Adipocyte (in vitro differentiated cells): ENCODE measurements at regions not wholly inside any gene's neighbourhood (a gene's known extent, or its start where the extent isn't known, plus 50 kb on each side); places are given as distances from the start of the nearest gene placed in this dataset.

ENCODE experiments used
- DNase-seq: peaks from one replicate; pipeline ENCODE4 v3.0.0-alpha.2; 2015; ENCODE audit warnings: low read depth
- H3K27me3 ChIP-seq: replicated peaks from 2 replicates; pipeline ENCODE4 v1.7.0; 2013; ENCODE audit warnings: mild to moderate bottlenecking, low read length, moderate library complexity; ENCODE audit not compliant: control insufficient read depth, insufficient read depth
- H3K36me3 ChIP-seq: 2 replicates; pipeline ENCODE4 v1.7.0; 2013; ENCODE audit warnings: low read length, mild to moderate bottlenecking, moderate library complexity; ENCODE audit not compliant: control insufficient read depth, insufficient read depth, severe bottlenecking
- H3K4me1 ChIP-seq: 2 replicates; pipeline ENCODE4 v1.7.0; 2013; ENCODE audit warnings: mild to moderate bottlenecking, low read length, moderate library complexity; ENCODE audit not compliant: control insufficient read depth, insufficient read depth
- H3K4me3 ChIP-seq: 2 replicates; pipeline ENCODE4 v1.7.0; 2013; ENCODE audit warnings: mild to moderate bottlenecking, low read length, moderate library complexity
- H3K9ac ChIP-seq: 2 replicates; pipeline ENCODE4 v1.7.0; 2013; ENCODE audit warnings: mild to moderate bottlenecking, low read length, moderate library complexity
- H3K9me3 ChIP-seq: 2 replicates; pipeline ENCODE4 v1.7.0; 2013; ENCODE audit warnings: mild to moderate bottlenecking, low read length, moderate library complexity; ENCODE audit not compliant: control insufficient read depth

GRCh38 chrX:111007238-111007637, 88.8 kb upstream of the PAK3 start:
- DNase-seq, result no peak
- Histone ChIP-seq H3K9me3 (peaks cover 5% of the 10 kb centered on the region), H3K9ac (no peak overlapping the region), H3K4me3 (no peak overlapping the region), H3K36me3 (no peaks in the 10 kb centered on the region), H3K4me1 (peaks cover 5% of the 10 kb centered on the region), H3K27me3 (peaks cover 70% of the 10 kb centered on the region)

GRCh38 chrX:111006116-111006515, 89.9 kb upstream of the PAK3 start:
- H3K4me3 ChIP-seq, result no peak overlapping the region
- no peak for DNase-seq
- H3K4me1 ChIP-seq, result peaks cover 5% of the 10 kb centered on the region
- peaks cover 5% of the 10 kb centered on the region for H3K9me3 ChIP-seq
- H3K36me3 ChIP-seq, result no peaks in the 10 kb centered on the region
- H3K27me3 ChIP-seq, result peaks cover 70% of the 10 kb centered on the region
- no peak overlapping the region for H3K9ac ChIP-seq

GRCh38 chrX:111005166-111005565, 90.8 kb upstream of the PAK3 start:
- H3K4me3 ChIP-seq, result no peak overlapping the region
- peaks cover 5% of the 10 kb centered on the region for H3K4me1 ChIP-seq
- H3K27me3 ChIP-seq, result peaks cover 71% of the 10 kb centered on the region
- no peak overlapping the region for H3K9ac ChIP-seq
- H3K9me3 ChIP-seq, result peaks cover 2% of the 10 kb centered on the region
- no peaks in the 10 kb centered on the region for H3K36me3 ChIP-seq
- no peak for DNase-seq

DNA sequence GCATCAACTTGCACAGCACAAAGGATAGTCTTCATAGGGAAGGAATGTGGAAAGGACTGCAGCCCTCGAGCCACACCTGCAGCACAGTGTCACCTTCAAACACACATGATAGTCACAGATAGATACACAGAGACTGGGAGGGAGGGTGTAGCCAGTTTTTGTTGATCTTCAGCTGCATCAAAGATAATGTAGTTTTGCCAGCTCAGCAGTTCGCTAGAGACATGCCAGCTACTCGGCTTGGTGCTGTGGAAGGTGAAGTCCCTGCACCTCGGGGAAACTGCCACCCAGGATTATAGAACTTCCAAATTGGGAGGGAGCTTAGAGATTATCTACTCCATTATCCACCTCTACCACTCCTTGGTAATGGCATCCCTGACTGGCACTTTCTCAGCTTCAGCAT, 92.9 kb upstream of the PAK3 start:
- no peak for DNase-seq
- H3K4me3 ChIP-seq, result no peak overlapping the region
- peaks cover 55% of the 10 kb centered on the region for H3K27me3 ChIP-seq
- peaks cover 5% of the 10 kb centered on the region for H3K4me1 ChIP-seq
- no peak overlapping the region for H3K9ac ChIP-seq
- H3K36me3 ChIP-seq, result no peaks in the 10 kb centered on the region
- peaks cover 5% of the 10 kb centered on the region for H3K9me3 ChIP-seq

DNA sequence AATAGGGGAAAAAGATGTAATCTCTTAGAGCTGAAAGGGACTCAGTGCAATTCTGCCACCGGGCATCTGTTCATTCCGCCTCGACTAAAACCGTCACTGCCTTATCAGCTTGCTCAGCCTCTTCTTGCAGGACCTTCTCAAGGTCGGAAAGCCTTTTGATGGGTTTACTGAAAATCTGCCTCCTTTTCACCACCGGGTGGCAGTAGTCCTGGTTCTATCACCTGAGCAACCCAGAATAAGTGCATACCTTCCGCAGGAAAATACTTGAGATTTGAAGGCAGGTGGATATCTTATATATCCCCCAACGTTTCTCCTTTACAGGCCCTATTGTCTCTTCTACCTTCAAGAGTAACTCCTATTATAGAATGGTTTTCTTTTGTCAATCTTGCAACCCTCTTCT, 103.4 kb upstream of the PAK3 start:
- no peak overlapping the region for H3K9ac ChIP-seq
- peak; percentile 36 for DNase-seq

DNA sequence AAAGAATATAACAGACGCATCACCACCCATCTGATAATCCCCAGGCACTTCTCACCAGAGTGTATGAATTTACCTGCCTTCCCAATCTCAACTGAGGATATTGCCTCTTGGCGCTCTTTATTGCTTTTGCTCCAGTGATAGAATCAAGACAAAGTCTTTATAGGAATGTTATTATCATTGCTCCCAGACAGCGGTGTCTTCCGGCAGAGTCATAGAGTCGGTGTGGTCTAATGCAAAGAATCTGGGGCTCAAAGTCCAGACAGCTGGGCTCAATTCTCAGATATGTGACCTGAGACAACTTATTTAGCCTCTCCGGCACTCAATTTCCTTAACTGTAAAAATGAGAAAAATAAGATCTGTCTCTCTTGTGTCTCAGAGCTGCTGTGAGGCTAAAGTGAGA, 106.1 kb upstream of the PAK3 start:
- peaks cover 69% of the 10 kb centered on the region for H3K27me3 ChIP-seq
- no peak overlapping the region for H3K9ac ChIP-seq
- H3K4me1 ChIP-seq, result no peaks in the 10 kb centered on the region
- H3K36me3 ChIP-seq, result no peaks in the 10 kb centered on the region
- H3K9me3 ChIP-seq, result no peaks in the 10 kb centered on the region
- DNase-seq, result no peak
- no peak overlapping the region for H3K4me3 ChIP-seq

More for the DNA sequence above, 103.4 kb upstream of the PAK3 start:
- H3K36me3 ChIP-seq, result no peaks in the 10 kb centered on the region
- no peak overlapping the region for H3K4me3 ChIP-seq
- H3K4me1 ChIP-seq, result no peaks in the 10 kb centered on the region
- H3K27me3 ChIP-seq, result peaks cover 52% of the 10 kb centered on the region
- H3K9me3 ChIP-seq, result peaks cover 2% of the 10 kb centered on the region

GRCh38 chrX:110989447-110989846, 106.5 kb upstream of the PAK3 start:
- H3K4me3 ChIP-seq, result no peak overlapping the region
- no peaks in the 10 kb centered on the region for H3K4me1 ChIP-seq
- no peaks in the 10 kb centered on the region for H3K9me3 ChIP-seq
- no peaks in the 10 kb centered on the region for H3K36me3 ChIP-seq
- no peak for DNase-seq
- H3K27me3 ChIP-seq, result peaks cover 66% of the 10 kb centered on the region
- H3K9ac ChIP-seq, result no peak overlapping the region

DNA sequence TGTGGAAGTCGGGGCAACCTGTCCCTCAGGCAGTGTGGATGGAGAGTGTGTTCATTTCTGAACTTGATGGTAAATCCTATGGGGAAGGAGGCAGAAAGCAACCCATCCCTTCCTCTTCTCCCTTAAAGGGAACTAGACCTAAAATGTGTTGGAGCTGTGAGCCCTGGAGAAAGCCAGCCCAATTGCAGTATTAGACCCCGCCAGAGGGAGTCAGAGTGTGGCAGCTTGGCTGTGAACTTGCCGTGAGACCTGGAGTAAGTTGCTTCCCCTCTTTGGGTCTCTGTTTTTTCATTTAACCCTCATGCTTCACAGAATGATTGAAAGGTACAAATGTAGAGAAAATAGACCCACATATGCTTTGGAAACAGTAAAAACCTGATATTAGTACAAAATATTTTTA, 108.7 kb upstream of the PAK3 start:
- no peak overlapping the region for H3K4me3 ChIP-seq
- H3K36me3 ChIP-seq, result no peaks in the 10 kb centered on the region
- no peak overlapping the region for H3K9ac ChIP-seq
- peaks cover 72% of the 10 kb centered on the region for H3K27me3 ChIP-seq
- H3K9me3 ChIP-seq, result no peaks in the 10 kb centered on the region
- no peak for DNase-seq
- H3K4me1 ChIP-seq, result no peaks in the 10 kb centered on the region

DNA sequence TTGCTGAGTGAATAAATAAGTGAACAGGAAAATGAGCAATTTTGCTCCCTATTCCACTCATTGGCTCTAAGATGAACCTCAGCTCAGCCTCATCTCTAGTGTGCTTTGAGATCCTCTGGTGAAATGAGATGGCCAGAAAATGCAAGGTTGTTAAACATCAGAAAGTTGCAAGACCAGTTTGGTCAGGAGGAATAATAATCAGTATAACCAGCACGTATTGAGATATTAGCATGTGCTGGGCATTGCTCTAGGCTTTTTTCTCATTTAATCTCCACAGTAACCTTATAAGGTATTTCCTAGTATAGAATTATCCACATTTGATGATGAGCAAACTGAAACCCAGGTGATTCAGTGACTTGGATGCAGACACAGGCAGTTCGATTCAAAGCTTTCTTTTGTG, 110.5 kb upstream of the PAK3 start:
- H3K36me3 ChIP-seq, result no peaks in the 10 kb centered on the region
- peaks cover 76% of the 10 kb centered on the region for H3K27me3 ChIP-seq
- DNase-seq, result no peak
- no peaks in the 10 kb centered on the region for H3K4me1 ChIP-seq
- no peak overlapping the region for H3K9ac ChIP-seq
- no peak overlapping the region for H3K4me3 ChIP-seq
- no peaks in the 10 kb centered on the region for H3K9me3 ChIP-seq

DNA sequence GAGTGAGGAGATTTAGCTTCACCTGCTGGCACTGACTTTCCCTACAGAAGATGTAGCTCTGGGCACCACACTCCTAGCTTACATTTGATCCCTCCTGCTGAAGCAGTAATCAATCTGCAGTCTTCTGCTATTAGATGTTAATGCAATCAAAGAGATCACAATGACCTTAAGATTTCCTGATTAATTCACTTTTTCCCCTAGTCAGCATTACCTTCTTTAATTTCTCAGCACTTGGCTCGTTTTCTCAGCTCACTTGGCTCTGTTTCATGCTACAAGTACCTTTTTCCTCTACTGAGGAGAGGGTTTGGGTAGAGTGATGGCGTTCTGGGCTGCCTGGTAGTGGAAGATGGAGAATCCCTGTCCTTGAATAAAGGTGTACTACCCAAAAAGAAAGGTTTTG, 113.0 kb upstream of the PAK3 start:
- Histone ChIP-seq H3K4me3 (no peak overlapping the region), H3K4me1 (no peaks in the 10 kb centered on the region), H3K36me3 (no peaks in the 10 kb centered on the region), H3K9me3 (no peaks in the 10 kb centered on the region), H3K27me3 (peaks cover 60% of the 10 kb centered on the region), H3K9ac (no peak overlapping the region)
- no peak for DNase-seq

GRCh38 chrX:110966839-110967238, 129.2 kb upstream of the PAK3 start:
- peak; percentile 24 for DNase-seq
- H3K9ac ChIP-seq, result no peak overlapping the region
- H3K9me3 ChIP-seq, result peaks cover 6% of the 10 kb centered on the region
- H3K27me3 ChIP-seq, result peaks cover 19% of the 10 kb centered on the region
- no peaks in the 10 kb centered on the region for H3K36me3 ChIP-seq
- H3K4me1 ChIP-seq, result peaks cover 15% of the 10 kb centered on the region
- no peak overlapping the region for H3K4me3 ChIP-seq

DNA sequence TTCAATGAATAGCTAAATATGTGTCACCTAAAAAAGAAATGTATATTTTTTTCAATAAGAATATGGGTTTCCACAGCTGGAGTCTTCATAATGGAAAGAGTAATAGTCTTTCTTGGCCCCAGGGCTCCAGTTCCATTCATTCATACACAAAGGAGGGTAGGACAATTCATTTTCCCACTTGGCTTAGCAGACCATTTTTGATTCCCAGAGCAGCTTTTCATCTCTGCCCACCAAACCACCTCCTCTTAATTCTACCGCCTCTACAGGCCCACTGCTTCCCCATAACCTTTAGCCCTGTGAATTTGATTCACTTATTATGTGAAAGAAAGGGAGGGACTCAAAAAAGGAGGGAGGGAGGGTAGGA, 129.9 kb upstream of the PAK3 start:
- H3K4me1 ChIP-seq, result peaks cover 15% of the 10 kb centered on the region
- peaks cover 4% of the 10 kb centered on the region for H3K9me3 ChIP-seq
- no peaks in the 10 kb centered on the region for H3K36me3 ChIP-seq
- no peak overlapping the region for H3K4me3 ChIP-seq
- no peak for DNase-seq
- peaks cover 24% of the 10 kb centered on the region for H3K27me3 ChIP-seq
- no peak overlapping the region for H3K9ac ChIP-seq
